ENCODE measurements at regions not wholly inside any gene's neighbourhood (a gene's known extent, or its start where the extent isn't known, plus 50 kb on each side); places are given as distances from the start of the nearest gene placed in this dataset.

DNA sequence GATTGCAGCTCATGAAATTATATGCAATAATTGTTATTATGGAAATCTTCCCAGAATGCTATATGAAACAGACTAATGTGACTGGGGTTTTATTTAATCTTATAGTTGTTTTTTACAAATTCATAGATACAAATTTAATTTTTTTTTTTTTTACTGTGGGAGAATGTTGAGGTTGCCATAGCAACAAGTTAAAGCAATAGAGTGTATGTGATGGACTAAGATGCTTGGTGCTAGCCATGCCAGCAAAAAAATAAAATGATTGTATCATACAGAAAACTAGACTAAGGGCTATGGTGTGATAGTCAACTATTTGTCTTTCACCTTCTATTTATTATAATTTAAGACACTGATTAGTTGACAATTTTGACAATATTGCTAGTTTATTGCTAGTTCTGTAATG lies 163.2 kb upstream of the BLID start:
- peaks cover 37% of the 10 kb centered on the region for H3K27me3 Mint-ChIP-seq (ENCODE audit: unreplicated experiment)
- no peaks in the 10 kb centered on the region for H3K36me3 Mint-ChIP-seq (ENCODE audit: insufficient read depth, unreplicated experiment)
- DNase-seq: no peak
- intact Hi-C loops (cut with micrococcal nuclease; ENCODE audit: unreplicated experiment): no loop called here
- BruUV-seq (replicated peaks): no TSS peak
- CTCF ChIA-PET: no interaction called here
- H3K4me3 Mint-ChIP-seq (ENCODE audit: low read depth, unreplicated experiment): no peak overlapping the region
- no peaks in the 10 kb centered on the region for H3K4me1 Mint-ChIP-seq (ENCODE audit: low read depth, unreplicated experiment)
- no peak overlapping the region for H3K27ac Mint-ChIP-seq (ENCODE audit: unreplicated experiment)
- TF ChIP-seq, protein P1, sequence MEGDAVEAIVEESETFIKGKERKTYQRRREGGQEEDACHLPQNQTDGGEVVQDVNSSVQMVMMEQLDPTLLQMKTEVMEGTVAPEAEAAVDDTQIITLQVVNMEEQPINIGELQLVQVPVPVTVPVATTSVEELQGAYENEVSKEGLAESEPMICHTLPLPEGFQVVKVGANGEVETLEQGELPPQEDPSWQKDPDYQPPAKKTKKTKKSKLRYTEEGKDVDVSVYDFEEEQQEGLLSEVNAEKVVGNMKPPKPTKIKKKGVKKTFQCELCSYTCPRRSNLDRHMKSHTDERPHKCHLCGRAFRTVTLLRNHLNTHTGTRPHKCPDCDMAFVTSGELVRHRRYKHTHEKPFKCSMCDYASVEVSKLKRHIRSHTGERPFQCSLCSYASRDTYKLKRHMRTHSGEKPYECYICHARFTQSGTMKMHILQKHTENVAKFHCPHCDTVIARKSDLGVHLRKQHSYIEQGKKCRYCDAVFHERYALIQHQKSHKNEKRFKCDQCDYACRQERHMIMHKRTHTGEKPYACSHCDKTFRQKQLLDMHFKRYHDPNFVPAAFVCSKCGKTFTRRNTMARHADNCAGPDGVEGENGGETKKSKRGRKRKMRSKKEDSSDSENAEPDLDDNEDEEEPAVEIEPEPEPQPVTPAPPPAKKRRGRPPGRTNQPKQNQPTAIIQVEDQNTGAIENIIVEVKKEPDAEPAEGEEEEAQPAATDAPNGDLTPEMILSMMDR (IDR thresholded peaks at IDR 0.05; ENCODE audit: unreplicated experiment): no peak
- no peaks in the 10 kb centered on the region for H3K9me3 Mint-ChIP-seq (ENCODE audit: low read depth, unreplicated experiment)

DNA sequence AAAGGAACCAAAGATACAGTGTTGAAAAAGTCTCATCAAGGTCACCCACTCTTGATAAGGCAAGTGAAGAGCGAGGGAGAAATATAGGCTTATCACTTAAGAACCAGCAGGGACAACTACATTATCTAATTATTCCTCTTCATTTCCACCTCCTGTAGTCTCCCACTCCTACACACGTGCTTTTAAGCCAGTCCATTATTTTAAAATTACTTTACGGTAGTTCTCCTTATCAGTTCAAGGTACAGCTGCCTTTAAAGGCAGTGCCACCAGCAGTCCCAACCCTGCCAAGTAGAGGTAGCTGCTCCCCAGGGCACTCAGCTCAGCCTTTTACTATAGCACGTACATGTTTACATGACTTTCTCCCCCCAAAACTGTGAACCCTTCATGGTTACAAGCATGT lies 161.5 kb upstream of the BLID start:
- BruUV-seq (replicated peaks): no TSS peak
- no peaks in the 10 kb centered on the region for H3K36me3 Mint-ChIP-seq (ENCODE audit: insufficient read depth, unreplicated experiment)
- intact Hi-C loops (cut with micrococcal nuclease; ENCODE audit: unreplicated experiment): no loop called here

DNA sequence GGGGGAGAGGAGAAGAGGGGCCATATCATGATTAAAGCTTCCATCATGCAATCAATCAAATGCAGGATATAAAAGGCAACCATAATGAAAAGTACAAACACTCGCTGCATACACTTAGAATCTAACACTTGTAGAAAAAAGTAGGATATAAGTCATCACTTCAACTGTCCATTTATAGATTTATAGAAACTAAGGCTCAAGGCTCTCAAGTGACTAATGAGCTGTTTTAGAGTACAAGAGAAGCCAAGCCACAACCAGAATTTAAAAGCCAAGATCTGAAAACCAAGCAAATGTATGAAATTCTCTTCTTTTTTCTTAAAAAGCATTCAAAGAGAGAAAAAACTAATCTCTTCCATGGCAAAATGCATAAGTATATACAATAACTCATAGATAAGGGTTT lies 160.2 kb upstream of the BLID start:
- BruUV-seq (replicated peaks): no TSS peak
- intact Hi-C loops (cut with micrococcal nuclease; ENCODE audit: unreplicated experiment): no loop called here
- CTCF ChIA-PET: no interaction called here
- Mint-ChIP-seq H3K27ac (ENCODE audit: unreplicated experiment) (no peak overlapping the region), H3K9me3 (ENCODE audit: low read depth, unreplicated experiment) (no peaks in the 10 kb centered on the region), H3K36me3 (ENCODE audit: insufficient read depth, unreplicated experiment) (no peaks in the 10 kb centered on the region), H3K27me3 (ENCODE audit: unreplicated experiment) (peaks cover 56% of the 10 kb centered on the region), H3K4me3 (ENCODE audit: low read depth, unreplicated experiment) (no peak overlapping the region), H3K4me1 (ENCODE audit: low read depth, unreplicated experiment) (no peaks in the 10 kb centered on the region)
- TF ChIP-seq, protein P1 (IDR thresholded peaks at IDR 0.05; ENCODE audit: unreplicated experiment): no peak
- no peak for DNase-seq

More for the DNA sequence above, 161.5 kb upstream of the BLID start:
- TF ChIP-seq, protein P1 (IDR thresholded peaks at IDR 0.05; ENCODE audit: unreplicated experiment): no peak
- H3K27ac Mint-ChIP-seq (ENCODE audit: unreplicated experiment): no peak overlapping the region
- peaks cover 50% of the 10 kb centered on the region for H3K27me3 Mint-ChIP-seq (ENCODE audit: unreplicated experiment)
- no peak for DNase-seq
- H3K4me3 Mint-ChIP-seq (ENCODE audit: low read depth, unreplicated experiment): no peak overlapping the region
- no peaks in the 10 kb centered on the region for H3K4me1 Mint-ChIP-seq (ENCODE audit: low read depth, unreplicated experiment)
- CTCF ChIA-PET: no interaction called here
- H3K9me3 Mint-ChIP-seq (ENCODE audit: low read depth, unreplicated experiment): no peaks in the 10 kb centered on the region

DNA sequence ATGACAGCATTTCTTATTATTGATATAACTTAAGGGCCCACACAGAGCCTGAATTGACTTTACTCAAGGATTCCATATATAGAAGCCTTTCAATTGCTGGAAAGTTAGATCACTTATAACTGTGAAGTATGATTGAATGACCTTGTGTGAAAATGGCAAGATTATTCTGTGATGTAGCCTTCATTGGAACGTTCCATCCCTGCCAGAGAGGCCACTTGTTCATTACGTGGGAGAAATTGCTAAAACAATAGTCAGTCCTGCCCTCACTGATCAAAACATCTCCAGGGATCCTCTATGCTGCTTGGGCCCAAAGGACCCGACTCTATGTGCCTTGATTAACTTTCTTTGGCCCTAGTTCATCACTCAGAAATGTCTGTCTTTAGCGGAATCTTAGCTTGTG lies 159.5 kb upstream of the BLID start:
- DNase-seq: no peak
- Mint-ChIP-seq H3K9me3 (ENCODE audit: low read depth, unreplicated experiment) (no peaks in the 10 kb centered on the region), H3K27me3 (ENCODE audit: unreplicated experiment) (peaks cover 61% of the 10 kb centered on the region), H3K27ac (ENCODE audit: unreplicated experiment) (no peak overlapping the region), H3K36me3 (ENCODE audit: insufficient read depth, unreplicated experiment) (no peaks in the 10 kb centered on the region), H3K4me3 (ENCODE audit: low read depth, unreplicated experiment) (no peak overlapping the region), H3K4me1 (ENCODE audit: low read depth, unreplicated experiment) (no peaks in the 10 kb centered on the region)
- no TSS peak for BruUV-seq (replicated peaks)
- CTCF ChIA-PET: interaction anchor here (0.7 kb wide), 1 partner anchor 365 kb away, joined by 3 read pairs; no protein-coding TSS in a partner anchor
- TF ChIP-seq, protein P1 (IDR thresholded peaks at IDR 0.05; ENCODE audit: unreplicated experiment): no peak
- intact Hi-C loops (cut with micrococcal nuclease; ENCODE audit: unreplicated experiment): no loop called here

Data from Calu3 (cell line).